ENCODE measurements at regions not wholly inside any gene's neighbourhood (a gene's known extent, or its start where the extent isn't known, plus 50 kb on each side); places are given as distances from the start of the nearest gene placed in this dataset.

DNA sequence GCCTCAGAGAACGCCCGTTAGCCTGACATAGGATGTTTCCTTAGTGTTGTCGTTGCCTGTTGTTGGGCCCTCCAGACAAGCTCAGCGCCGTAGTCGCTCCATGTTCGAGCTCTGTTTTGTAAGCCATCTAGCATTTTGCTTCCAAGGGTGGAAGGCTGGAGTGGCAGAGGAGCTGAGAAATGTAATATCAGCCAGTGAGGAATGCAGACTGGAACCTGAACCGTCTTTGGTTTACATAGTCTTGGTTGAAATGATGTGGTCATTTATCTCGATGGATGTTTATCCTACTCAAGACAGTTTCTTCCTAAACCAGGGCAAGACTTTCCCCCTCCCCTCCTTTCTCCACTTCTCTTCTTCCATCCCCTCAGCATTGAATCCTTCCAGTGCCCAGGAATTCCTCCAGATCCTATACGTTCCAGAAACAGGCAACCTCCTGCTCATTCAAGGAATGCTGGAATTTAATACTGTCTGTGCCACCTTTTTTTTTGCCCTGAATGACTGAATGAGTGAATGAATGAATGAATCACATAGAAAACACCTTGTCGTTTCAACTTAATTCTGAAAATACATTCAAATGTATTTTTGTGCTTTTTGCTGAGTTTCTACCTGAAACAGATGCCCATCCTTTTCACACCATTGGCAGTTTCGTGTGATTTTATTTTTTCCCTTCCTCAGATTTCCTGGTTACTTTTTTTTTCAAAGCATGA, 109.5 kb upstream of the MBNL2 start:
- no peak for DNase-seq

DNA sequence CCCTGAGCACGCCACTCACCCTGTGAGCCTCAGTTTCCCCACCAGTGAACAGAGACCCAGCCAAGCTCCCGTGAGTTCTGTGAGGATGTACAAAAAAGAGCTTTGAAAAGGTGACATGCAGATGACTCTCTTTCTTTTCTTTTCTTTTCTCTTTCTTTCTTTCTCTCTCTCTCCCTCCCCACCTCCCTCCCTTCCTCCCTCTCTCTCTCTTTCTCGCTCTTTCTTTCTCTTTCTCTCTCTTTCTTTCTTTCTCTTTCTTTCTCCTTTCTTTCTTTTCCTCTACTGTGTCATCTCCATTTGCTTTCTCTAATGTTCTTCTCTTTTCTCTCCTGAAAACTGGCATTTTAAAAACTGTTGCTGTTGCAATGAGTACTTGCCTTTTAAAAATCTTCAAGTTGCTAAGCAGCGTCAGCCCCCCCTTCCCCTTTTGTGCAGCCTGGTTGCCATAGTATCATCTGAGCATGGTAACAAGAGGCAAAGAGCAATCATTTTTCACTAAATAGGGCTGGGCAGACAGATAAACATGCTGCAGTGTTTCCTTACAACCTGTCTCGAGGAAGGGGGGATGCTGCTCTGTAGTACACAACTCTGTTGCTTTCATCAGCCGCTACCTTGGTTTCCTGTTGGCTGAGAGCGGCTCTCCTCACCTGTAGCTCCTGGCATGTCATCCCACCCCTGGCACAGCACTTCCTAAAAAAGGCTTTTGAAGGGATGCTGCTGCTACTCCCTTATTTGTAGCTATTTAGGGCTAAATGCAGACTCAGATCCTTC, 108.7 kb upstream of the MBNL2 start:
- DNase-seq = no peak

DNA sequence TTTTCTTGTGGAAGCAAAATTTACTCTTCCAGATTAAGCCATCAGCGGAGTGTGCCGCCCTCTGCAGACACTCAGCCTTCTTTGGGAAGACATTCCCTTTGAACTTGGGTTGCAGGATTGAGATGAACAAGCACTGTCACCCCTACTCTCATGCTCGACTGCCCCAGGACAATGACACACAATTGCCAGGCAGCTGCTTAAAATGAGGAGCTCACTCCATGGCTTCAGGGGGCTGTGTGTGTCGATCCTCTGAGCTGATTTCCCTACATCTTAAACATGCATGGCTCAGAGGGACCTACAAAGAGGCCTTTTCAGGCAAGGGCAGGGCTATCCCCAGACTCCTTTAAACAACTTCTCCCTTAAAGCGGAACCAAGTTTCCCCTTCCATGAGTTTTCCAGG, 107.5 kb upstream of the MBNL2 start:
- no peak for DNase-seq

DNA sequence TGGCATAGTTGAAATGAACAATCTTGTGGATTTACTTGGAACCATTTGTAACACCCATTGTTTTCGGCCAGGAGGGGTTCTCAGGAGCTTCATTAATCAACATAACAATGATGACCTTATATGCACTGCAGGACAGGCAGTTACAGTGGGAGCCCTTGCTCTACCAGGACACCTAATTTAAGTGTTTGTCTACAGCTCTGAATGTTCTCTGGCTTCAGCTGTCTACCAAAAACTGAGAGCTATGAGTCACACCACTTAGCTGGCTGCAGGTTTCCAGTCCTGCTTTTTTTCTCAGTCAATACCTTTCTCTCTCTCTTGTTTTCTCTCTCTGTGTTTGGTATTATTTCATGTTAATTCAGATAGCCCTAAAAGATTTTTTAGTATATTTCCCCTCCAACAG, 105.4 kb upstream of the MBNL2 start:
- DNase-seq = no peak

DNA sequence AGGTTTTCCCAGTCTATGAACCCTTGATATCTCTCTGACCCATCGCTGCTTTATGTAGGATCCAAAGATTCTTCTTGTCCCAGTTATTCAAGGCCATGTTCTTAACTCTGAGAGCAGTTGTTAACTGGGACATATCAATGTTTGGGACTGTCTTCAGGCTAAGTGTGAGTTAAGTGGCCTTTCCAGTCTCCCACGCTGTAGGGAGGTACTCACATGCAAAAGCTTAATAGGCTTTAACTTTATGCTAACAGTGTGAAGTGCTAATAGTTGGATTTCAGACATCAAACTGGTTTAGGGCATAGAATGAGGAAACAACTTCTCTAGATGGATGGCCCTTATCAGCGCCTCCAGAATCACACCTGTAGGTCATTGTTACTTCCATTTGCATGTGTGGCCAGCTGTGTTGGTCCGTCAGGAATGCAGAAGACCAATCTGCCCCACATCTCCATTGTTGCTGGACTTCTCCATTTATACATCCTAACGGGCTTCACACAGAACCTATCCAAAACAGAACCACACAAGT, 104.7 kb upstream of the MBNL2 start:
- DNase-seq = no peak

DNA sequence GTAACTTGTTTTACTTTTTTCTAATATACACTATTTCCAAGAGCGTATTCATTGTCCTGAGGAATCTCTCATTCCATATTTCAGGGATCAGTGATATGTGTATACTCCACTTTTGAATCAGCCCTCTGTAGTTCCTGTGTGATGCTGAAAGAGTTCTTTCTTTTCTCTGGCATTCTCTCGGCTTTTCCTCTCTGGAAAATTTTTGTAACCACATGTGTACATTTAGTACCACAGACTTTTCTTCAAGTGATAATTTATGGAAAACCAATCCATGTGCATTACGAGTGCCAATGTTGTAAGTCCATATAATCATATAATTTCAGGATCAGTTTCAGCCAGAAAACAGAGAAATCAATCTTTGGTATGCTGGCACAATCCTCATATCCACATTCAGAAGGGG, 102.2 kb upstream of the MBNL2 start:
- DNase-seq = no peak

DNA sequence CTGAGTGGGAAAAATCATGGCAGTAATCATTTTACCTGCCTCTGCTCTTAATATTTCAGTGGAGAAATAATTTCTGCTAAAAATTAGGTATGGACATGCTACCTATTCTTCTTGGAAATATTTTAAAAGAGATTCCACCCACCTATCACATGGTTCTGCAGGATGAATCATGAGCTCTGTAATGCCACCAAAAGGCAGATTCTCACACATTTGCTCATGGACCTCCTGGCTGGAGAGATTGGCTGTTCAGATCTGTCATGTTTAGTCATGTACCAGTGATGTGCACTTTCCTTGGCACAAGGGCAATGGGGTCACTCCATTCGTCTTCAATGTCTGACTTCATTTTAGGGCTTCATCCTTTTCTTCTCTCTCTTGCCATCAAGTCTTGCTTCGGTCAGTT, 101.8 kb upstream of the MBNL2 start:
- no peak for DNase-seq

DNA sequence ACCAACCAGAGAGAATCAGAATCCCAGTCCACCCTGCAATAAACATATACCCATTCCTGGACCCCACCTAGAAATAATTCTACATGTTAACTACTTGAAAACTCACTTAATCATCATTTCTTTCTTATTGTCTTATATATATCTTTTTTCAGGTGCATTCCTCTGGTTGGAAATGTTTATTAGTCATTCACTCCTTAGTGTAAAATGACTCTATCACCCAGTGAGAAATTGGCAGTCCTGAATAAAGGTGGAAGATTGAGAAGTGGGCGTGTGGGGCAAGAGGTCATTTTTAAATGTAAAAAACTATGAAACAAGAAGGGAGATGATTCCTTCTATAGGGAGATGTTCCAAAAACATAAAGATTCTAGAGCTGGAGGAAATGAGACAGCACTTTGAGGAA, 101.2 kb upstream of the MBNL2 start:
- no peak for DNase-seq

DNA sequence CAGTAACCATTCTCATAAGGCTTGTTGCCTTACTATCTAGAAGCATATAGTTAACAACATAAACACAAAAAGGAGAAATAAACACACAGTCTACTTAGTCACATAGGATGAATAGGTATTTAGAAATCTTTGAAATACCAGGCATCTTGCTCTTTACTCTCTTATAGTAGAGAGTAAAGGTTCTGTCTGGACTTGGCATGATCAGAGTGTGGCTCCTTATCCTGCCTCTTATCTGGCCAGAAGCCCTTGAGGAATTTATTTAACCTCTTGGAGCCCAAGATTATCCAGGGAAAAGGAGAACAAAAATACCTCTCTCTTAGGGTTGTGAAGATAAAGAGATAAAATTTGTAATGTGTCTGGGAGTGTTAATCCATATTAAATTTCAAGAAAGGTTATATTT, 100.2 kb upstream of the MBNL2 start:
- DNase-seq = no peak

DNA sequence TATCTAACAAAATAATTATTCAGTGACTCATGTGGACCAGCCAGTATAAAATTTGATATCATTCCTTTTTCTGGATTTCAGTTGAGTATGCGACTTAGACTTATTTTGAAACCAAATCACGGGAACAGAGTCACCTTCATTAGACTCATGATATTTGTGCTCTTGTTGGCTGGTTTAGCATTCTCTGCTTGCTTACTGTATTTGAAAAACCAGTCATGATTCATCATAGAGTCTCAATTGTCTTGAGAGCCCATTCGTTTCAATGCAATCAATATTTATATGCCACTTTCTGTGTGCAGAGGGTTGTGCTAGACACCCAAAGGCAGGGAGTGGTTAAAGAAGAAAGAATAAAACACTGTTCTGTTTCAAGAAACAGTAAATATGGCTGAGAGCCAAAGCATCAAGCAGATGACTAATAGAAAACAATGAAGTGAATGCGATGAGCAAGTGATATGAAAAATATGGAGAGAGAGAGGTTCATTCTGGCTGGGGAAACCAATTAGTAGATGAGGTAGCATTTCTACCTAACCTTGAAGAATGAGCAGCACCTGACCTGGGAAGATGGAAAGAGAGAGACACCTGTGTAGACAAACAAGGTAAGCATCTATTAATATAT, 99.6 kb upstream of the MBNL2 start:
- DNase-seq = no peak

DNA sequence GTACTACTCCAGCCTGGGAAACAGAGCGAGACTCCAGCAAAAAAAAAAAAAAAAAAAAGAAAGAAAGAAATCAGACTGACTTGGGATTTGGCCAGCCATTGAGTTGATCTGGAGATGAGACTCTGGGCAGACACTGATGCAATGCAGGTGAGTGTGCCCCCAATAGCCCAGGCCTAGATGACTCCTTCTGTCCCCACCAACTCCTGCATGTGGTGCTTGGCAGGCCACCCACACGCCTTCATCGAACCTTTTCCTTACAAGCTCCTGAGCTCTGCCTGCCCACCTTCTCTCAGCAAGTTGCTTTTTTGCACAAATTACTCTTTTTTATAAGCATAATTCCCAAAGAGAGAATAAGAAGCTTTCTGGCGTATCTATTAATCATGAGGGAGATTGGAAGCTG, 97.9 kb upstream of the MBNL2 start:
- DNase-seq = no peak

DNA sequence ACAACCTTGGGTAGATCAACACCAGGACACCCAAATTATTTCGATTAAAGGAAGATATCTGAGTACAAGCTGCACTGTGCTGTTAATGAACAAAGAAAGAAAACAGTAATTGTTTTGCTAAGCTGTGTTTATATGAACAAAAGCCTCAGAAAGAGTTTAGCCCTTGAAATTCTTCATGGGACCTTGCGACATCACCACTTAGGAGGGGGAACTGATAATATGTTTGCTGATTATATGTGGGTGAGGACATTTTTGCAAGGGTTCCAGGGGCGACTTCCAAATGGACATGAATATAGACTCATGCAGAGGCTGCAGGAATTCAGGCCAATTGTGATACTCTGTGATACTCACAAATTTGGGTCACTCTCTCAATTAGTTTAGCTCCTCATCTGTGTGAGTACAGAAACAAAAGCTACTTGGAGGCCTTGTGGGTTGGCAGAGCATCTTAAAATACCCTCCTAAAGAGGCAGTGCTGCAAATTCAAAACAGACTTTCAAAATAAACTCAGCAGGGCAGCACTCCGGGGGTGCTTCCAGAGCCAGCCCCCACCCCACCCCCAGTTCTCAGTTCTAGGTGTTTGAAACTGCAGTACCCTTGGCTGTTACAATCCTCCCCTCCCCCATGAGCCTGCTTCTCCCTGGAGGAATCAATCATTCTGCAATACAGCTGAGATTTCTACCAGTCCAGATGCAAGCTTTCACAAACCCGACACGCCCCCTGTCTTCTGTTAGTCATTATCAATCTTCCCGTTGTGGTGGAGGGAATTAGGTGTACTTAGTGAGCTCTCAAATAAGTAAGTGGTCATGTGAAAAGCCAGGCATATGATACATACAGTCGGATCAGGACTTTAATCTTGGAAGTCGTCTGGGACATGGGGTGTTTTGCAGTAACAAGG, 97.0 kb upstream of the MBNL2 start:
- no peak for DNase-seq

DNA sequence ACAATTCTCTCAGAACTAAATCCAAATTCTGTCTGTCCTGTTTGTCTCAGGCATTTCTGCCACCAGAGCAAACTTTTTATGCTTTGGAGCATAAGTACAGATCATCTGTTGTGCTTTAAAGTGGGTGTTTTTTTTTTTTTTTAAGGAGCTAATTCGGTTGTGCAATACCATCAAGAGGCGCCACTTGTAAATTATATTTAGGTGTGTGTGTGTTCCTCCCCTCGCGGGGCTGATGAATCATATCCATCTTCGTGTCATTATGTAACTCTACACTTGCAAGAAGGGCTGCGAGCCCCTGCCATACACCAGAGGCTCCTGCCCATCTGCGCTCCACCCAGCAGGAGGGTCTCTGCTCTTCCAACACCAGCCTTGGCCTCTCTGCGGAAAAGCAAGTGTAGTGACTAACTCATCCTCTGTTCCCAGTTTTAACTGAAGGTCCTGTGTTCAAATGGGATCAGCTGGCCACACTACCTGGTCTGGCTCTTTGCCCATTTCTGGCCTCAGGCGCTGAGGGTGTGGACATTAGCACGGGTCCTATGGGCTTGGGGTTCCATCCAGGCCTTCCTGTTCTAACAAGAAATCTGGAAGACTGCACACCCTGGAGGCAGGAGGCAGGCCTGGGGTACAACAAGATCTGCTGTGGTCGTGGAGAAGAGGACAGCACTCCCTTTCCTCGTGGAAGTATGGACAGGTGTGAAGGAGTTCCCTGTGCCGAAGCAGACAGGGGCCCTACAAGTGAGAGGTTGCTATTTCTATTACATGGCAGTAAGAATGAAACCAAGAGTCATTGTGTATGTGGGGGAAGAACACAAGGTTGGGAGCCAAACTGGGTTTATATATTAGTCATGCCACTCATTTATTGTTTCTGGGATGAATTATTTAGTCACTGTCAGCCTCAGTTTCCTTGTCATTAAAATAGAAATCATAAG, 96.1 kb upstream of the MBNL2 start:
- DNase-seq = no peak

DNA sequence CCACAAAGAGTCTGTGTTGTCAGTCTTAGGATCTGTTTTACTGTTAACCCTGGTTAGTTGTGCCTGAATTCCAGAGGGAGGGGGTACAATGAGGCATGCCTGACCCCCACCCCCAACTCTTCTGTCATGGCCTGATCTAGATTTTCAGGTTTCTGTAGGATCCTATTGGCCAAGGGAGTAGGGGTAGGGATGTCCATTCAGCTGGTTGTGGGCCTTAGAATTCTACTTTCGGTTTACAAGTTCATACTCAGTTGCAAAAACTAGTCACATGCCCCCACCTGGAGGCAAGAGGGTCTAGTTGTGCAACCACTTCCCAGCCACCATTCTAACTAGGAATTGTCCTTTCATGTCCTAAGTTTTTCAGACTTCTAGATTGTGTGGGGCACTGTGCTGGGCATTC, 94.3 kb upstream of the MBNL2 start:
- no peak for DNase-seq

DNA sequence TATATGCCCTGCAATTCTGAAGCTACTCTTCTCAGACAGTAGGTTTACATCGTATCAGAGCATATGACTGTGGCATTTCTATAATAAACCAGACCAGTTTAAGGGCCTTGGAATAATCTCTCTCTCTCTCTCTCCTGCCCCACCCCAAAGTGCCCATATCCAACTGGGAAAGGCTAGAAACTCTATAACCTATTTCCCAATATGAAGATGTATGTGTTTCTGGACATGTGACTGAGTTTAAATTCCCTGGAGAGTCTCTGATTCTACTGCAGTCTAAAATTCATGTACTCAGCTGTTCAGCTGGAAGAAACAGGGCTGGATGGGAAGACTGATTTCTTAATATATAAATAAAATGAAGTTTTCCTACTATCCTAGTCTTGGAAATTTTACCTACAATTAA, 91.9 kb upstream of the MBNL2 start:
- no peak for DNase-seq

DNA sequence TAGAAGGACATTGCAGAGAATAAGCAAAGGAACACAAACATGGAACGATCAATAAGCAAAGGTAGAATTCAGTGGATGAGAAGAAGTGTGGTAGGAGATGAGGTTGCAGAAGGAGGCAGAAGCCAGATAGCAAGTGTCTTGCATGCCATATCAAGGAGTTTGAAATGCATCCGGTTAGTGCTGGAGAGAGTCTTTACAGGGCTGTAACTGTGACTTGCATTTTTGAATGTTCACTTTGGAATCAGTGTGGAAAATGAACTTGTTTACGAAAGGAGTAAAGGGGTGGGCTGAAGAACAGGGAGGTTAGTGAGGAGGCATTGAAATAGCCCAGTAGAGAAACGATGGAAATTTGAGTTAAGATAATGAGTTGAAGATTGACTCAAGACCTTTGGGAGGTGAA, 90.7 kb upstream of the MBNL2 start:
- DNase-seq = no peak

DNA sequence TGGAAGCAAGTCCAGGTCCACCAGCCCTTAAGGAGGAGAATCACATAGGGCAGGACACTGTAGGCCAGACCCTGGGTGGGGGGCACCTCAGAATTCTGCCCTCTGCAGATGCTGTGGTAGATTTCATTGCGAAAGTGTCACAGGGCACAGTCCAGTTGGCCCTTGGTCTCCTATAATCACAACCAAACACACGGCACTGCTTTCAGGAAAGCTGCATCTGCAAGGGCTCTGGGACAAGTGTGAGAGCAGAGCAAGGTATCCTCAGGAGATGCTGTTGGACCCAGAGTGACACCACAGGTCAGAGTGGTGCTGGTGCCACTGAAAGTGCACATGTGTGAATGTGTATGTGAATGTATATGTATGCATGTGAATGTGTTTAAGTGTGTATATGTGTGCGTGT, 88.6 kb upstream of the MBNL2 start:
- no peak for DNase-seq

DNA sequence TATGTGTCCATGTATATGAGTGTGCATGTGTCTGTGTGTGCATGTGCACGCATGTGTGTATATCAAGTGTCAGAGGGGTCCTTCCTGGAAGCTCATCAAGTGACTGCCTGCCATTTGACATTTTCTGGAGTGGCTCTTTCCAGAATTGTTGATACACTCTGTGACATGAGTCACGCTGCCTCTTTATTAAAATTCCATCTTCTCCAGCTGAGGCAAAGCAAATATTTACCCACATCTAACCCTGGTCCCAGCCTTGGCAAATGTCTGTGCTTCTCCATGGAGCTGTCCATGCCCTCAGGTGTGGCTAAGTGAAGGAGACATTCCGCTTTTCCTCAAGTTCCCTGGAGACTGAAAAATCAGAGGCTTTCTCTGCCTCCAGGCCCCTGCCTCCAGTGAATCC, 88.2 kb upstream of the MBNL2 start:
- DNase-seq = no peak

DNA sequence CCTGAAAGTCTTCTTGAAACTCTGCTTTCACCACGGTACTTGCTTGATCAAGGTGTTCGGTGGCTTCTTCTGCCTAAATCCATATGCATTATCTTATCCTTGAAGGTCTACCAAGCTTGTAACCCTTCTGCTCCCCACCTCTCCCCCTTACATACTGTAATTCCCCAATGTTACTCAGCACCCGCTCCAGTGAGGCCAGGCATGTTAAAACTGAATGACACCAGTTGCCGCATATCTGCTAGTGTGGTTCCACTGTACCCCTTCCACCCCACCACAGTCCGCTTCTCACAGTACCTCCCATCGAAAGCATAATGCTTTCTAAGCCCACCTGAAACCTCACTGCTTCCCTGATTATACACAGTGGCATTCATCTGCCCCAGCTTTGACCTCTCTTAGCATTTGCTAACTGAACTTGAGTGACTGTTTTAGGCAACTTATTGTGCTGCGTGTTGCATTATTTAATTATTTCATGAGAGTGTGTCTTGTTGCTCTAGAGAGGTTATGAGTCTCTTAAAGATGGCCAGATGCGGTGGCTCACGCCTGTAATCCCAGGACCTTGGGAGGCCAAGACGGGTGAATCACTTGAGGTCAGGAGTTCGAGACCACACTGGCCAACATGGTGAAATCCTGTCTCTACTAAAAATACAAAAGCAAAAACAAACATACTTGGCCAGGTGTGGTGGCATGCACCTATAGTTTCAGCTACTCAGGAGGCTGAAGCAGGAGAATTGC, 87.6 kb upstream of the MBNL2 start:
- DNase-seq = no peak

DNA sequence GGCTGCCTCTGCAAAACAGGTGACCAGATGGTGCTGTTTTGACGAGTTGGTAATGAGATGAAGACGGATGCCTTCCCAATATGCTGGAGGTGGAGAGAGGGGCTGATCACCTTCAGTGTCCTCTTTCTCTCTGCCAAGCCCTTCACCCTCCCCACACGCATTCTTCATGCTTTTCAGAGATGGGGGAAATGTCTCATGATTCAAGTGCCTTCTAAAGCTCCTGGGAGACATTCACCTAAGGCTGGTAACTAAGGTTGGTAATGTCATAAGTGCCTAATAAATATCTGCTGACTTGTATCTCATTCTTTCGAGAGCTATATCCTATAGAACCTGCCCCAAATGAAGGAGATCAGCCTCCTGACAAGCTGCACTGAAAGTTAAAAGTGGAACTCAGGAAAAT, 86.2 kb upstream of the MBNL2 start:
- no peak for DNase-seq

DNA sequence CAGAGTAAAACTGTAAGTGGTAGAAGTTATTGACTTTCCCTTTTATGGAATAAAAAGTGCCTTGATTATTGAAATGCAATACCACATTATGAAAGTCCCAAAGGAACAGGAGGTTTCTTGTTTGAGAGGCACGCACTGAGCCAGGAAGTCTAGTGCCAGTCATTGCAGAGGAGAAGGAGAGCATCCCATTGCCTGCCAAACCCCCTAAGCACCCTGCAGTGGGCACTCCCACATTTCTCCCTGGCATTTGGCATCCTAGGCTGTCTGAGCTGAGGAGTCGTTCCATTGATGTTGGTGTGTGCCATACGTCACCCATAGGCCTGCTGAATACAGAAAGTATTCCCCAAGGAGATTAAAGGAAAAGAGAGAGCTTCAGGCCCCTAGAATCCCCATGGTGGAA, 85.7 kb upstream of the MBNL2 start:
- DNase-seq = no peak

All from inflammatory macrophage treated with lipopolysaccharide for 4 hours (primary cell).